ENCODE measurements at regions not wholly inside any gene's neighbourhood (a gene's known extent, or its start where the extent isn't known, plus 50 kb on each side); places are given as distances from the start of the nearest gene placed in this dataset.

GRCh38 chr1:208557046-208557722, 313.0 kb upstream of the PLXNA2 start:
- Histone ChIP-seq H3K27me3 (replicated peaks; ENCODE audit: insufficient read depth) (no peaks in the 10 kb centered on the region), H3K4me3 (no peak overlapping the region), H3K27ac (no peak overlapping the region), H3K4me1 (ENCODE audit: control insufficient read depth in 1 of 2, low read depth in 2 of 2) (peaks cover 0 to 5% of the 10 kb centered on the region in 2 donors), H3K36me3 (no peaks in the 10 kb centered on the region), H3K9me3 (no peaks in the 10 kb centered on the region)
- no peak for DNase-seq (ENCODE audit: low spot score)
- ATAC-seq (ENCODE audit: insufficient number of reproducible peaks, low FRiP score, low read depth) = no peak
- TF ChIP-seq CTCF (IDR thresholded peaks at IDR 0.05) = no peak

GRCh38 chr1:208557723-208558094, 313.5 kb upstream of the PLXNA2 start:
- DNase-seq (ENCODE audit: low spot score) = no peak
- no peak for TF ChIP-seq CTCF (IDR thresholded peaks at IDR 0.05)
- H3K27me3 ChIP-seq (replicated peaks; ENCODE audit: insufficient read depth) = no peaks in the 10 kb centered on the region

GRCh38 chr1:208559597-208560329, 315.6 kb upstream of the PLXNA2 start:
- no peak for DNase-seq (ENCODE audit: low spot score)
- H3K4me3 ChIP-seq = no peak overlapping the region

More at GRCh38 chr1:208557723-208558094, 313.5 kb upstream of the PLXNA2 start:
- Histone ChIP-seq H3K36me3 (no peaks in the 10 kb centered on the region), H3K9me3 (no peaks in the 10 kb centered on the region), H3K4me3 (no peak overlapping the region), H3K27ac (no peak overlapping the region), H3K4me1 (ENCODE audit: control insufficient read depth in 1 of 2, low read depth in 2 of 2) (peaks cover 0 to 5% of the 10 kb centered on the region in 2 donors)
- ATAC-seq (ENCODE audit: insufficient number of reproducible peaks, low FRiP score, low read depth) = no peak

GRCh38 chr1:208562151-208562960, 318.2 kb upstream of the PLXNA2 start:
- DNase-seq (ENCODE audit: low spot score) = no peak

More at GRCh38 chr1:208559597-208560329, 315.6 kb upstream of the PLXNA2 start:
- Histone ChIP-seq H3K27ac (no peak overlapping the region), H3K27me3 (replicated peaks; ENCODE audit: insufficient read depth) (no peaks in the 10 kb centered on the region), H3K9me3 (no peaks in the 10 kb centered on the region), H3K4me1 (ENCODE audit: control insufficient read depth in 1 of 2, low read depth in 2 of 2) (peaks cover 0 to 5% of the 10 kb centered on the region in 2 donors), H3K36me3 (no peaks in the 10 kb centered on the region)
- no peak for ATAC-seq (ENCODE audit: insufficient number of reproducible peaks, low FRiP score, low read depth)
- TF ChIP-seq CTCF (IDR thresholded peaks at IDR 0.05) = no peak

More at GRCh38 chr1:208562151-208562960, 318.2 kb upstream of the PLXNA2 start:
- H3K9me3 ChIP-seq = no peaks in the 10 kb centered on the region
- H3K36me3 ChIP-seq = no peaks in the 10 kb centered on the region
- H3K4me3 ChIP-seq = no peak overlapping the region
- H3K27ac ChIP-seq = no peak overlapping the region
- H3K27me3 ChIP-seq (replicated peaks; ENCODE audit: insufficient read depth) = no peaks in the 10 kb centered on the region
- ATAC-seq (ENCODE audit: insufficient number of reproducible peaks, low FRiP score, low read depth) = no peak
- TF ChIP-seq CTCF (IDR thresholded peaks at IDR 0.05) = no peak
- peaks cover 0 to 5% of the 10 kb centered on the region in 2 donors for H3K4me1 ChIP-seq (ENCODE audit: control insufficient read depth in 1 of 2, low read depth in 2 of 2)

Data from thoracic aorta (tissue), 2 donors.